Upper lobe of left lung (tissue), 4 donors: ENCODE measurements at regions not wholly inside any gene's neighbourhood (a gene's known extent, or its start where the extent isn't known, plus 50 kb on each side); places are given as distances from the start of the nearest gene placed in this dataset.

ENCODE experiments used
- CTCF ChIP-seq, 6 experiments: fragments of 450-650 bp in 4 of 6; fragments of 200-600 bp in 2 of 6; sonication (generic) in 2 of 6; IDR thresholded peaks; one replicate each; pipeline ENCODE4 v1.5.1; 2016 to 2019; ENCODE audit warnings: antibody characterized with exemption in 6 of 6
- EP300 ChIP-seq, 4 donors: sonication (generic); formaldehyde crosslinking; IDR thresholded peaks; one replicate each; pipeline ENCODE4 v1.5.1; 2017; ENCODE audit warnings: antibody characterized with exemption in 4 of 4, control low read depth in 2 of 4
- POLR2A ChIP-seq, 4 donors: fragments of 450-650 bp; IDR thresholded peaks; one replicate each; pipeline ENCODE4 v1.5.1; 2016 to 2017; ENCODE audit warnings: antibody characterized with exemption in 4 of 4, mild to moderate bottlenecking in 2 of 4
- POLR2AphosphoS5 ChIP-seq, 2 donors: sonication (generic); formaldehyde crosslinking; IDR thresholded peaks; one replicate each; pipeline ENCODE4 v1.5.1; 2017; ENCODE audit warnings: antibody characterized with exemption in 2 of 2

- no peak for TF ChIP-seq POLR2A (IDR thresholded peaks at IDR 0.05)
- no peak for TF ChIP-seq CTCF (IDR thresholded peaks at IDR 0.05)
- no peak for TF ChIP-seq POLR2AphosphoS5 (IDR thresholded peaks at IDR 0.05)
- TF ChIP-seq EP300 (IDR thresholded peaks at IDR 0.05): no peak
Observed at GRCh38 chr6:163850874-163851273, 436.4 kb downstream of the QKI start.
